Gastroesophageal sphincter (tissue), 3 donors: ENCODE measurements at regions not wholly inside any gene's neighbourhood (a gene's known extent, or its start where the extent isn't known, plus 50 kb on each side); places are given as distances from the start of the nearest gene placed in this dataset.

Source experiments
- CTCF ChIP-seq, 4 experiments: fragments of 200-600 bp in 2 of 4; fragments of 450-650 bp in 2 of 4; sonication (generic) in 1 of 4; IDR thresholded peaks; one replicate each; pipeline ENCODE4 v1.5.1; 2017 to 2019; ENCODE audit warnings: antibody characterized with exemption in 4 of 4, mild to moderate bottlenecking in 2 of 4, moderate library complexity in 2 of 4
- EP300 ChIP-seq: sonication (generic); formaldehyde crosslinking; IDR thresholded peaks from one replicate; pipeline ENCODE4 v1.6.1; 2017; ENCODE audit warnings: antibody characterized with exemption, mild to moderate bottlenecking
- POLR2A ChIP-seq, 2 donors: fragments of 450-650 bp; IDR thresholded peaks; one replicate each; pipeline ENCODE4 v1.6.1; 2017; ENCODE audit warnings: antibody characterized with exemption in 2 of 2, mild to moderate bottlenecking in 2 of 2, moderate library complexity in 1 of 2
- POLR2AphosphoS5 ChIP-seq: sonication (generic); formaldehyde crosslinking; IDR thresholded peaks from one replicate; pipeline ENCODE4 v1.6.1; 2017; ENCODE audit warnings: antibody characterized with exemption

GRCh38 chr11:69397732-69398131, 83.7 kb upstream of the LINC01488 start:
- TF ChIP-seq EP300: no peak
- no peak for TF ChIP-seq CTCF (IDR thresholded peaks at IDR 0.05)
- no peak for TF ChIP-seq POLR2A (IDR thresholded peaks at IDR 0.05)
- TF ChIP-seq POLR2AphosphoS5: no peak
